Activated T-helper 9 cell treated with anti-CD3 and anti-CD28 coated beads, Interleukin-2, amount 50 U/mL, for 16 hours (primary cell): ENCODE measurements at regions not wholly inside any gene's neighbourhood (a gene's known extent, or its start where the extent isn't known, plus 50 kb on each side); places are given as distances from the start of the nearest gene placed in this dataset.

Experiments
- DNase-seq: peaks from one replicate; pipeline ENCODE4 v3.0.0-alpha.2; 2020; ENCODE audit warnings: low read depth

DNA sequence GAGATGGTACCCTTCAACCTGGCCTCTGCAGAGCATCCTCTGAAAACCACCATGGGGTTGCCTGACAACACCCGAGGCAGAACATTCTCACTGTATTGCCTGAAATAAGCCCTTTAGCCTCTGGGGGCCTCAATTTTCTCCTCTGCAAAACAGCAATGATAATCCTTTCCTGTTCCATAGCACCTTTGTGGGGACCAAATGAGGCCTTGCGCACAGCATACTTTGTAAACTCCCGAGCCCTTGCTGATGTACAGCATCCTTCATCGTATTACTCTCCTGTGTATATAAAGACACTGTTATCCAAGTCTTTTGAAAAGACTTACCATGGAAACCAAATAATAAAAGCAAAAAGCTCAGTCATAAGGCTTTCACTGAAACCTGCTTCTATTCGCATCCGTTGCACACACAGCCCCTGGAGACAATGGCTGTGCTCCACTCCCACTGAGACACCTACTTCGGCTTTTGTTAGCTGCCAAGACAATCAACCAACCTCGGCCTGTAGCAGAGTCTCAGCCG, 276.0 kb downstream of the FOXO1 start:
- DNase-seq, result no peak

GRCh38 chr13:40391788-40392187, 274.7 kb downstream of the FOXO1 start:
- DNase-seq, result no peak

- no peak for DNase-seq
Observed at GRCh38 chr13:40394304-40394985, 272.0 kb downstream of the FOXO1 start.

DNA sequence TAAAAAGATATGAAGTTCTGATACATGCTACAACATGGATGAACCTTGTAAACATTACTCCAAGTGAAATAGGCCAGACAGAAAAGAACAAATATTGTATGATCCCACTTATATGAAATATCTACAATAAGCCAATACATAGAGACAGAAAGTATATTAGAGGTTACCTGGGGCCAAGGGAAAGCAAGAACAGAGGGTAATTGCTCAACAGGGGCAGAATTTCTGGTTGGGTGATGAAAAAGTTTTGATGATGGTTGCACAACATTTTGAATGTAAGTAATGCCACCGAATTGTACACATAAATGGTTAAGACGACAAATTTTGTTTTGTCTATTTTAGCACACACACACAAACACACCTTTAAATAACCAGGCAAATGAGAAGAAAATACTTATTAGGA, 268.4 kb downstream of the FOXO1 start:
- DNase-seq, result no peak

DNA sequence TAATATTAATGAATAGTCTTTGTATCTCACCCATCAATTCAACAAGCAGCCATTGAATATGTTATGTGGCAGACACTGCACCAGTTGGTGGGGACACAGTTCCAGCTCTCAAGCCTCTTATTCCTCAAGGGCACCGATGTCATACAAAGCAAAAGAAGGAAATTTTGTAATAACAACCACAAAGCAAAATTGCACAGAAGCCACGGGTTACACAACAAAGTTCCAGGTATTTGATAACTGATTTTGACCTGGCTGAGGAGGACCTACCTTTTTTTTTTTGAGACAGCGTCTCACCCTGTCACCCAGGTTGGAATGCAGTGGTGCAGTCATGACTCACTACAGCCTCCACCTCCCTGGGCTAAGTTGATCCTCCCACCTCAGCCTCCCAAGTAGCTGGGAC, 266.7 kb downstream of the FOXO1 start:
- DNase-seq, result no peak

- no peak for DNase-seq
Observed at GRCh38 chr13:40401911-40402776, 264.3 kb downstream of the FOXO1 start.

DNA sequence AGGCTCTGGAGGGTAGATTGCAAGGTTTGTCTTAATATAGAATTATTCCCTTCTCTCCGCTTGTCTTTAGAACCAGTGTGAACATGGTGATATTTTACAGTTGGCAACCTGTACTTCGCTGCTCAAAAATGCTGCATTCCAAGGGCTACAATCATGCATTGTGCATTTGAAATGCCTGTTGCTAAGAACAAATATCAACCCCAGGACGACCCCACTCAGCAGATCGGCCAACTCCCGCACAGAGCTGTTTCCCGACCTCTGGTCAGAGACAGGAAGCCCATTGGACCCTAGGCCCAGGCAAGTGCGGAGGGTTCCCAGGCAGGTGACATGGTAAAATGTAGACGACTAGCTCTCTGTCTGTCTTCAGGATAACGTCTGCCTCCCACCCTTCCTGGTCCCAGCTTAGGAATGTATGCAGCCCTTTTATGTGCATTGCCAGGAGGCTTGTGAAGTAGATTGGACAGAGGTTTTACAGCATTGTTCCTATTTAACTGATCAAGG, 263.5 kb downstream of the FOXO1 start:
- no peak for DNase-seq

DNA sequence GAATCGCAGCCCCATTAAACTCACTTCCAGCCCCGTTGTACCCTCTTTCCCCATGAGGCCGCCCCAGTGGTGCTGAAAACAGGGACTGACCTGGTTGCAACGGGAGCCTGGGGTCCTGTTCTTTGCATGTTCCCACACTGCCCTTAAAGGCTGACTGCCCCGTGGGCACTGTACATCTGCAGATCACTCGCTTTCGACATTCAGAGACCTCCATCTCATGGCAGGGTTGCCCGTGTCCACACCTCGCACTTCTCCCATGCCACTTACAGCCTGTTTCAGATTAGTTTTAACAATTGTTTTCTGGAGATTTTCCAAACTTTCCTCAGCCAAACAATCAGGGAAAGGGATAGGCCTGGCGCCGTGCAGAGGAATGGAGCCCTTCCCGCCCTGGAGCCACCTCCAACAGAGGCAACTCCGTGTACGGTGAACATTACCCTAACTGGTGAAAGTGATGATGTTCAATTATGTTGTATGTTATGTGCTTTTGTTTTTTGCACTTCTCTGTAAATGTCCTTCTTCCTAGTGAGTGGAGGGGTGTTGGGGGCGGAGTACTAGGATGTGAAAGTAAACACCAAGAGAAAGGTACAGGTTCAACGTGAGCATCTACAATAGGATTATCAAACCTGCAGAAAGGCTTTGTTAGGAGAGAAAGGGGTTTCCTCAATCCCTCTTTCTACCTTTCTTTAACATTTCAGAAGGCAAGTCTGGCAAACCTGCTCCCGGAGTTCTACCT, 262.8 kb downstream of the FOXO1 start:
- no peak for DNase-seq

DNA sequence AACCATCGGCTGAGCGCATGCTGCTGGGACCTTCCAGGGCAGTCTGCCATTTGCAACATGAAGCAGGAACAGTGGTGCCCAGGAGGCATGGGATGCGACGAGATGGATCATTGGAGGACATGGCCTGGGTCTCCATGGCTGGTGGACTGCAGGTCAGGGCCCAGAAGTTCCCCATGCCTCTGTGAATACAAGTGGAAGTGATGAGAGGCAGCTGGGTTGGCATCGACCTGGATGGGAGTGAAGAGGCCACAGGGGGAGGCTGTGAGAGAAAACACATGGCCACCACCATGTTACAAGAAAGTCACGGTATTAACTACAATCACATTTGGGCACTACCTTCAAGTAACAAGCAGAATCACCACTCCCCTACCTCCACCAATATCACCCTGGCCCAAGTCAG, 262.0 kb downstream of the FOXO1 start:
- DNase-seq, result no peak

DNA sequence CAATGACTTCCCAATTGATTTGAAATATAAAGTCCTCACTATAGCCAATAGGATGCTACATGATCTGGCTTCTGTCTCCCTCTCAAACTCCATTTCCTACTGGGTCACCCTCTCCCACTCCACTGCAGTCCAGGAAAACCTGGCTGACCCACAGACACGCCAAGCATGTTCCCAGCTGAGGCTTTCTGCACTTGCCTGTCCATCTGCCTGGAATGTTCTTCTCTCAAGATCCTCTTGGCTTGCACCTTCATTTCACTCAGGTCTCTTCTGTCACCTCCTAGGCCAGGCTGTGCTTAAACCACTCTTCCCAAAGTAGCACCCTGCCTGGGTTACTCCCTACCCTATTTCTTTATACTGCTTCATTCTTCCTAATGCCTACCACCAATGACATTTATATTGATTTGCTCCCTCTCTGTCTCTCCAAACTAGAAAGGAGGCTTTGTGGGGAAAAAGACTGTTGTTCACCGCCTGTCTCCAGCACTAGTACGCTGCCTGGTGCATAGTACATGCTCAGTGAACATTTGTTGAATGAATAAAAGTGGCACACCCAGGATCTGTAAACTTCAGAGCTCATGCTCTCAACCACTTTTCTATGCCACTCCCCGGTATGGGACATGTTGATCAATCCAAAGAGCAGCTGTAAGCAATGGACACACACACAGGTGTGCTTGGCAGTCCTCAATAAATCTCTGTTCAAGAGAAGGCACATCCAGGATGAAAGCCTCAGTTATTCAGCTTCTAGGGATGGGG, 261.3 kb downstream of the FOXO1 start:
- no peak for DNase-seq

DNA sequence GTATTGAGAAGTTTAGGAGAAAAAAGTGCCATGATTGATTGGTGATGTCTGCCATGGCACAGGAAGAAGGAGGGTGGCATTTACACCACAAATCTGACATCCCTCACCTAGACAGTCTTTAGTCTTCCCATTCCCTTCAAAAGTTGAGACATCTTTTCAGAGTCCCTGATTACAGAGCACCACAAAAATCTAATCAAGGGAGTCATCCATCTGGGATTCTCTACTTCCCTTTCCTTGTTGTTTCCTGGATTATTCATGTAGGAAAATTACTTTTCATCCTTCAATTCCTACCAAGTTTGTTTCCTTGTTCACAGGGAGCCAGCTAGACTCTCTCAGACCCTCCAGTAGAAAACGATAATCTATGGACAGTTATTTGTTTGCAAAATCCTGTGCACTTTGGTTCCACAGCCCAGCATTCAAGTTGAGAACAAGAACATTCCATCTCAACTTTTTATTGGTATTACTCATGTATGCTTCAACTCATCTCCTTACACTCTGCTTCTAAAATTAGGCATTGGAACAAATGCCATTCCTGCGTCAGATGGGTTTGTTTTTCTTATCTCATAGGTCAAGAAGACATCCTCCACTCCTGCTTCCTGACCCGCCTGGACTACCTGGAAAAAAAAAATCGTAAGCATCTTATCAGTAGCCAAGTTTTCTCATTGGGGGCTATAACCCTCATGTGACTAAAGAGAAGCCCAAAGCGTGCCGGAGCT, 259.9 kb downstream of the FOXO1 start:
- no peak for DNase-seq

GRCh38 chr13:40407567-40407966, 258.9 kb downstream of the FOXO1 start:
- DNase-seq, result no peak

GRCh38 chr13:40408602-40409001, 257.8 kb downstream of the FOXO1 start:
- DNase-seq, result no peak

GRCh38 chr13:40409278-40409677, 257.2 kb downstream of the FOXO1 start:
- no peak for DNase-seq

DNA sequence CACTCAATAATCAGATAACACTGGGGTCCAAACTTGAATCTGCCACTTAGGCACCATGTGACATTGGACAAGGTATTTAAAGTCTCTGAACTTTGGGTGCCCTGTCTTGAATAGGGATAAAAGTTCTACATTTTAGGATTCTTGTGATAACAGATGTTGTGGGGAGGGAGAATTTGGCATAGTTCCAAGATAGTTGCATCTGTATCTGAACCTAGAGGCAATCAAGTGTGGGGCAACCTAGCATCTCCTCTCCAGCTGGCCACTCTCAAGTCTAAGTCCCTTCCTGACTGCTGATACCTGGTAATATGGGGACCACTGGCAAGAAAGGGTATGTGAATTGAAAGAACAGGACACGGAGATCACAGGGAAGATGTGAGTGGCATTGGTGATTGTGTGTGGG, 256.1 kb downstream of the FOXO1 start:
- no peak for DNase-seq

- no peak for DNase-seq
Observed at GRCh38 chr13:40420160-40420740, 246.2 kb downstream of the FOXO1 start.

DNA sequence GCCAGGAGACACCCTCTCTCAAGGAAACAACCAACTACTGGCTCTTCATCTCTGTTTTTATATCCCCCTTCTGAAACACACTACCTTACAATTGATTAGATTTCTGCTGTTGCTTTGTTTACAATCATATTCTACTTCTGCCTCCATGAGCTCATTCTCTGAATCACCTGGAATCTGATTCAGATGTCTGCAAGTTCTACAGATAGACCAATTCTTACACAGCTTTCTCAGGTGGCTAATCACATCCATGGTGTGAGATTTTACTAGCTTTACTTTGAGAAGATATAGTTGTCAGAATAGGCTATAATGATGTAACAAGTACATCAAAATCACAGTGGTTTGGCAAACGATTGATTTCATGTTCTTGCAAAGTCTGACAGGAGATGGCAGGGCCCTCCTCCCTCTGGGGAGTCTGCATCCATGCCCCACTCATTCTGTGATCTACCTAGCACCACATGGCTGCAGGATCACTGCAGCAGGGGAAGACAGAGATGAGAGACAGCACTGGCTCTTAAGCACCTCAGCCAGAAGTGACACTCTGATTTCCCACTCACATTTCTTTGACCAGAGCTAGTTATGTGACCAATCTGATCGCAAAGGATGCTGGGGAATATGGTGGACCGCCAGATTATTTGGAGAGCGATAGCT, 243.7 kb downstream of the FOXO1 start:
- DNase-seq, result no peak

DNA sequence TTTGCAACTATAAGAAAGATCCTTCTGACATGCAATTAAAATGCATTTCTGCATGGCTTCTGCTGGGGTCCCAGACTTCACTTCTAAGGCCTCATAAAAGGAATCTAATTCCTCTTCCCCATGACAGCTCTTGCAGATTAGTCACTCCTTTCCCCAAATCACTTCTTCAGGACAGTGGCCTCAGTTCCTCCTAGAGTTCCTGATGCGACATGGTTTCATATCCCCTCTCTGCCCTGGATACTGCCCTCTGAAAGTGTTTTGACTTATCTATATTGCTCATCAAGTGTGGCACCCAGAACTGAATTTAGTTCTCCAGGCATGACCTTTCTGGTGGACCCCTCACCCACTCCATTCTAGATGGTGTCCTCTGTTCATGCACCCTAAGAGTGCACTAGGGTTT, 238.1 kb downstream of the FOXO1 start:
- DNase-seq, result no peak

- DNase-seq, result no peak
Observed at GRCh38 chr13:40429706-40430545, 236.5 kb downstream of the FOXO1 start.
